SK-N-DZ (cell line): ENCODE measurements at regions not wholly inside any gene's neighbourhood (a gene's known extent, or its start where the extent isn't known, plus 50 kb on each side); places are given as distances from the start of the nearest gene placed in this dataset.

Source experiments
- DNase-seq: peaks from one replicate; pipeline ENCODE4 v3.0.0-alpha.2; 2015; ENCODE audit warnings: low spot score

GRCh38 chr4:184575306-184575705 lies 73.9 kb downstream of the CASP3 start:
- no peak for DNase-seq

GRCh38 chr4:184574861-184575260 lies 74.4 kb downstream of the CASP3 start:
- no peak for DNase-seq

GRCh38 chr4:184573701-184574100 lies 75.5 kb downstream of the CASP3 start:
- no peak for DNase-seq

GRCh38 chr4:184568770-184569169 lies 80.5 kb downstream of the CASP3 start:
- DNase-seq = no peak

GRCh38 chr4:184563621-184564020 lies 85.6 kb downstream of the CASP3 start:
- no peak for DNase-seq

GRCh38 chr4:184558996-184559395 lies 84.6 kb upstream of the IRF2 start:
- no peak for DNase-seq

GRCh38 chr4:184553891-184554290 lies 79.5 kb upstream of the IRF2 start:
- no peak for DNase-seq

- no peak for DNase-seq
Observed at GRCh38 chr4:184550476-184550875, 76.1 kb upstream of the IRF2 start.

- DNase-seq = no peak
Observed at GRCh38 chr4:184548648-184549341, 74.4 kb upstream of the IRF2 start.

GRCh38 chr4:184548316-184548647 lies 73.9 kb upstream of the IRF2 start:
- no peak for DNase-seq

- no peak for DNase-seq
Observed at GRCh38 chr4:184544788-184545409, 70.5 kb upstream of the IRF2 start.

- no peak for DNase-seq
Observed at GRCh38 chr4:184541907-184542306, 67.6 kb upstream of the IRF2 start.

- no peak for DNase-seq
Observed at GRCh38 chr4:184540307-184540706, 66.0 kb upstream of the IRF2 start.

GRCh38 chr4:184538023-184538599 lies 63.8 kb upstream of the IRF2 start:
- DNase-seq = peak; percentile 83

- peak; percentile 92 for DNase-seq
Observed at GRCh38 chr4:184537269-184538022, 63.1 kb upstream of the IRF2 start.

GRCh38 chr4:184536881-184537248 lies 62.5 kb upstream of the IRF2 start:
- no peak for DNase-seq

GRCh38 chr4:184536065-184536880 lies 61.9 kb upstream of the IRF2 start:
- DNase-seq = no peak

- no peak for DNase-seq
Observed at GRCh38 chr4:184534511-184535391, 60.4 kb upstream of the IRF2 start.

- DNase-seq = no peak
Observed at GRCh38 chr4:184533908-184534307, 59.6 kb upstream of the IRF2 start.

- no peak for DNase-seq
Observed at GRCh38 chr4:184531008-184531407, 56.7 kb upstream of the IRF2 start.

GRCh38 chr4:184529283-184529682 lies 54.9 kb upstream of the IRF2 start:
- DNase-seq = no peak
